Fibroblast of lung (primary cell): ENCODE measurements at regions not wholly inside any gene's neighbourhood (a gene's known extent, or its start where the extent isn't known, plus 50 kb on each side); places are given as distances from the start of the nearest gene placed in this dataset.

Experiments
- DNase-seq, 2 donors: peaks; one replicate each; pipeline versions ENCODE4 v3.0.0 to v3.0.0-alpha.2; 2010; ENCODE audit warnings: low read depth in 2 of 2
- H2AFZ ChIP-seq: 2 replicates; pipeline ENCODE4 v1.5.1; 2012; ENCODE audit warnings: low read length, control low read depth, inconsistent platforms
- H3K27ac ChIP-seq: 2 replicates; pipeline ENCODE4 v1.5.1; 2011; ENCODE audit warnings: low read length, control low read depth; ENCODE audit not compliant: insufficient read depth
- H3K27me3 ChIP-seq: 2 replicates; pipeline ENCODE4 v1.5.1; 2011; ENCODE audit warnings: mild to moderate bottlenecking, low read length; ENCODE audit not compliant: control insufficient read depth, insufficient read depth
- H3K36me3 ChIP-seq: 2 replicates; pipeline ENCODE4 v1.5.1; 2011; ENCODE audit warnings: low read length; ENCODE audit not compliant: control insufficient read depth, insufficient read depth
- H3K4me1 ChIP-seq: 2 replicates; pipeline ENCODE4 v1.5.1; 2011; ENCODE audit warnings: low read length; ENCODE audit not compliant: control insufficient read depth, insufficient read depth; ENCODE audit errors: extremely low read depth
- H3K4me2 ChIP-seq: 2 replicates; pipeline ENCODE4 v1.5.1; 2011; ENCODE audit warnings: low read length, control low read depth; ENCODE audit not compliant: insufficient read depth; ENCODE audit errors: extremely low read depth
- H3K4me3 ChIP-seq, 4 experiments: fragments of 200-600 bp in 1 of 4; sonication (generic) in 1 of 4; replicated peaks in 1 of 4; 2 replicates each; pipeline ENCODE4 v1.5.1; 2011 to 2016; ENCODE audit warnings: low read length in 4 of 4, low read depth in 3 of 4, mild to moderate bottlenecking in 3 of 4, control low read depth in 2 of 4, inconsistent platforms in 1 of 4, mixed read lengths in 1 of 4; ENCODE audit not compliant: insufficient read depth in 1 of 4; ENCODE audit errors: control extremely low read depth in 1 of 4
- H3K79me2 ChIP-seq: 2 replicates; pipeline ENCODE4 v1.5.1; 2012; ENCODE audit warnings: mild to moderate bottlenecking, low read length, inconsistent platforms; ENCODE audit not compliant: control insufficient read depth, insufficient read depth
- H3K9ac ChIP-seq: 2 replicates; pipeline ENCODE4 v1.5.1; 2011; ENCODE audit warnings: mild to moderate bottlenecking, low read length, control low read depth; ENCODE audit not compliant: insufficient read depth
- H3K9me3 ChIP-seq: 2 replicates; pipeline ENCODE4 v1.5.1; 2012; ENCODE audit warnings: low read depth, low read length; ENCODE audit not compliant: control insufficient read depth, insufficient read depth
- H4K20me1 ChIP-seq: 2 replicates; pipeline ENCODE4 v1.5.1; 2011; ENCODE audit warnings: low read length; ENCODE audit not compliant: control insufficient read depth, insufficient read depth; ENCODE audit errors: extremely low read depth
- EZH2 ChIP-seq: IDR thresholded peaks from 2 replicates; pipeline ENCODE4 v1.5.1; 2012; ENCODE audit warnings: low read length, control low read depth, mild to moderate bottlenecking; ENCODE audit errors: missing control alignments
- TF ChIP-seq, protein P1 (sequence below), 2 donors: IDR thresholded peaks in 1 of 2; conservative IDR thresholded peaks in 1 of 2; 1 replicate in 1 of 2; 2 replicates in 1 of 2; pipeline ENCODE4 v1.5.1; 2011 to 2012; ENCODE audit warnings: low read length in 2 of 2, control low read depth in 1 of 2, inconsistent platforms in 1 of 2, low read depth in 1 of 2, mild to moderate bottlenecking in 1 of 2

DNA sequence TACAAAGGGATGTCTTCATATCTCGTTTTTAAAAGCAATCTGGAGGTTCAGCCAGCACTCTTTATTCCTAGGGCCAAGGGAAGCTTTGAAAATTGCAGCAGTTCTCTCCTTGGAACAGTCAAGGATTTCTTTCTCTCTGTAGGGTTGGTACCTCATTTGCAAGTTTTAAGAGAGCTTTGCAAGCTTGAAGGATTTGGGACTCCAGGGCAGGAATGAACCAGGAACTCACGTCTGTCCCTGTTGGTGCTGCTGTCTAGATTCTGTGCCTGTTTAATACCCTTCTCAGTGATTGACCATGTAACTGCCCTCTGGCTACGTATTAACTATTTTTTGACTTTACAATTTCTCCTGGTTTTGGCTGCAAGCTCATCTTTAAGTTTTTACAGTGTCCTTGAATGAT lies 262.5 kb upstream of the ST6GAL2 start:
- Histone ChIP-seq H2AFZ (no peak overlapping the region), H3K4me2 (no peak overlapping the region), H3K4me1 (no peaks in the 10 kb centered on the region), H4K20me1 (no peaks in the 10 kb centered on the region), H3K9ac (no peak overlapping the region), H3K36me3 (no peaks in the 10 kb centered on the region), H3K9me3 (no peaks in the 10 kb centered on the region), H3K4me3 (no peak overlapping the region), H3K79me2 (no peaks in the 10 kb centered on the region), H3K27me3 (no peaks in the 10 kb centered on the region), H3K27ac (no peak overlapping the region)
- no peak for TF ChIP-seq EZH2
- TF ChIP-seq, protein P1, sequence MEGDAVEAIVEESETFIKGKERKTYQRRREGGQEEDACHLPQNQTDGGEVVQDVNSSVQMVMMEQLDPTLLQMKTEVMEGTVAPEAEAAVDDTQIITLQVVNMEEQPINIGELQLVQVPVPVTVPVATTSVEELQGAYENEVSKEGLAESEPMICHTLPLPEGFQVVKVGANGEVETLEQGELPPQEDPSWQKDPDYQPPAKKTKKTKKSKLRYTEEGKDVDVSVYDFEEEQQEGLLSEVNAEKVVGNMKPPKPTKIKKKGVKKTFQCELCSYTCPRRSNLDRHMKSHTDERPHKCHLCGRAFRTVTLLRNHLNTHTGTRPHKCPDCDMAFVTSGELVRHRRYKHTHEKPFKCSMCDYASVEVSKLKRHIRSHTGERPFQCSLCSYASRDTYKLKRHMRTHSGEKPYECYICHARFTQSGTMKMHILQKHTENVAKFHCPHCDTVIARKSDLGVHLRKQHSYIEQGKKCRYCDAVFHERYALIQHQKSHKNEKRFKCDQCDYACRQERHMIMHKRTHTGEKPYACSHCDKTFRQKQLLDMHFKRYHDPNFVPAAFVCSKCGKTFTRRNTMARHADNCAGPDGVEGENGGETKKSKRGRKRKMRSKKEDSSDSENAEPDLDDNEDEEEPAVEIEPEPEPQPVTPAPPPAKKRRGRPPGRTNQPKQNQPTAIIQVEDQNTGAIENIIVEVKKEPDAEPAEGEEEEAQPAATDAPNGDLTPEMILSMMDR (conservative IDR thresholded peaks at IDR 0.05 in 1 of 2, IDR thresholded peaks at IDR 0.05 in 1 of 2; ENCODE audit: low read depth in 1 of 2, low read length in 2 of 2) = no peak
- no peak for DNase-seq

DNA sequence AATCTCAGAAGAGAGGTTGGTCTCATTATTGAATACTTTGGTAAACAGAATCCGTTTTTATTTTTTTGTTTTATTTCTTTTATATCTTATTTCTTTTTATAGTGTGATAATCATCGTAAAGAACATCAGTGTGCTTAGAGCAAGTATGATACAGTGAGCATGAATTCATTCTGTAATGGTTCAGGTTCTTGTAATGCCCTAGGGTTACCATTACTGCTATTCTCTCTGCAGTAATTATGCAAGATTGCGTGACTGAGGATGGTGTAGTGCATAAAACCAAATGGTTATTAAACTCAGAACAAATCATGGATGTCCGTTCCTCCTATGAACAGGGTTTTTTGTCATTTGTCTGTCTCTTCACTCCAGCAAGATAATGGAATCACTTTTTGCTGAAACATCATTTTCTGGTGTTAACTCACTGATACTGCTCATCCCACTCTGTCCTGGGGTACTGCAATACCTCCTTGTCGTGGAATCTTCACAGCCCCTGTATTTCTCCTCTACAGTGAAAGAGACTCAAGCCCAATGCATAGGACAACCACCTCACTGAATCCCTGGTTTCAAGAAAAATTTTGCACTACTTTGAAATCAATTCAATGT lies 274.8 kb upstream of the ST6GAL2 start:
- Histone ChIP-seq H3K9ac (no peak overlapping the region), H3K4me3 (no peak overlapping the region), H3K79me2 (no peaks in the 10 kb centered on the region), H3K4me1 (no peaks in the 10 kb centered on the region), H3K27me3 (no peaks in the 10 kb centered on the region), H3K4me2 (no peak overlapping the region), H3K9me3 (no peaks in the 10 kb centered on the region), H3K27ac (no peak overlapping the region), H4K20me1 (peaks cover 2% of the 10 kb centered on the region), H3K36me3 (no peaks in the 10 kb centered on the region), H2AFZ (no peak overlapping the region)
- TF ChIP-seq EZH2 = no peak
- TF ChIP-seq, protein P1 (conservative IDR thresholded peaks at IDR 0.05 in 1 of 2, IDR thresholded peaks at IDR 0.05 in 1 of 2; ENCODE audit: low read depth in 1 of 2, low read length in 2 of 2) = no peak
- no peak for DNase-seq

DNA sequence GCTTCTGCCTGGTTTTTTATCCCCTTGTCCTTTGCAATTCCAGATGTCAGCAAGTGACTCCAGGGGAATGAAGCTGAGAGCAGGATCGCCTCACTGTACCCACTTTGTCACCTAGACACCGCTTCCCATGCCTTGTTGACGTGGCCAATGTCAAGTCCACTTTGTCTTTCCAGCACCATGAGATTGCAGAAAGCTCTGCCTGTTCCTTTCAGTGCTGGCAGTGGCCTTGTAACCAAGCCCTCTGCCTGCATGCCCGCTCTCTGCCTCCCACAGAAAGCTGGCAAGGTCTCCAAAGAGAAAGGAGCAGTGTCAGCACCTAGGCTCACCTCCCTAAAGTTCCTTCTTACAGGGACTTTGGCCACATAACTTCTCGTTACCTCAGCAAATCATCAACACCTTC lies 282.2 kb upstream of the ST6GAL2 start:
- H3K9ac ChIP-seq = no peak overlapping the region
- H3K79me2 ChIP-seq = no peaks in the 10 kb centered on the region
- no peaks in the 10 kb centered on the region for H3K36me3 ChIP-seq
- H3K4me2 ChIP-seq = no peak overlapping the region
- no peak overlapping the region for H3K27ac ChIP-seq
- no peaks in the 10 kb centered on the region for H4K20me1 ChIP-seq
- no peaks in the 10 kb centered on the region for H3K9me3 ChIP-seq
- DNase-seq = no peak
- TF ChIP-seq, protein P1 (conservative IDR thresholded peaks at IDR 0.05 in 1 of 2, IDR thresholded peaks at IDR 0.05 in 1 of 2; ENCODE audit: low read depth in 1 of 2, low read length in 2 of 2) = no peak
- no peak overlapping the region for H2AFZ ChIP-seq
- H3K27me3 ChIP-seq = no peaks in the 10 kb centered on the region
- no peaks in the 10 kb centered on the region for H3K4me1 ChIP-seq
- H3K4me3 ChIP-seq = no peak overlapping the region
